ENCODE measurements at regions not wholly inside any gene's neighbourhood (a gene's known extent, or its start where the extent isn't known, plus 50 kb on each side); places are given as distances from the start of the nearest gene placed in this dataset.

GRCh38 chr15:31799715-31800321, 230.5 kb upstream of the CHRNA7 start (continued):
- peak; percentile 82 to 87 for TF ChIP-seq IKZF2 (IDR thresholded peaks at IDR 0.05)
- no peak for TF ChIP-seq CBX5 (IDR thresholded peaks at IDR 0.05; ENCODE audit: low read depth)
- 0 out of 2 replicates have a peak, but pooled peaks have one; percentile 11 for TF ChIP-seq CREB1 (IDR thresholded peaks at IDR 0.05; ENCODE audit: low read depth)
- 0 out of 2 replicates have a peak, but pooled peaks have one; percentile 51 for TF ChIP-seq IRF4 (IDR thresholded peaks at IDR 0.05; ENCODE audit: low read depth, low read length)
- peak; percentile 41; the same call in 1 of the 2 replicates for TF ChIP-seq ATF7 (IDR thresholded peaks at IDR 0.05; ENCODE audit: low read depth)

GRCh38 chr15:31801152-31801551, 229.2 kb upstream of the CHRNA7 start:
- TF ChIP-seq RB1 (IDR thresholded peaks at IDR 0.05; ENCODE audit: borderline replicate concordance) (no peak), ATF3 (IDR thresholded peaks at IDR 0.05; ENCODE audit: borderline replicate concordance, extremely low read depth, low read depth, low read length) (no peak), PKNOX1 (IDR thresholded peaks at IDR 0.05) (no peak), POU2F2 (IDR thresholded peaks at IDR 0.05; ENCODE audit: borderline replicate concordance, low read depth, low read length) (no peak), SUZ12 (IDR thresholded peaks at IDR 0.05; ENCODE audit: unreplicated experiment) (no peak), NFYA (IDR thresholded peaks at IDR 0.05; ENCODE audit: borderline replicate concordance, low read depth, low read length) (no peak), WRNIP1 (IDR thresholded peaks at IDR 0.05; ENCODE audit: borderline replicate concordance, low read depth, low read length) (no peak), ZNF592 (IDR thresholded peaks at IDR 0.05) (no peak), POLR2A (IDR thresholded peaks at IDR 0.05; ENCODE audit: low read depth, low read length) (no peak), NKRF (conservative IDR thresholded peaks at IDR 0.05) (no peak)
- in situ Hi-C loops (cut with MboI) (no loop called here), intact Hi-C loops (cut with micrococcal nuclease; ENCODE audit: unreplicated experiment) (loop anchor here (5.0 kb wide), 1 partner anchor 66 kb away; no protein-coding TSS in a partner anchor)
- RAD21 ChIA-PET (ENCODE audit: unreplicated experiment) = interaction anchor here (0.7 kb wide), 1 partner anchor 999 kb away, joined by 5 read pairs; no protein-coding TSS in a partner anchor
- DNase-seq (ENCODE audit: low read depth, low spot score) (no peak), FAIRE-seq (no peak), ATAC-seq (no peak)
- no TSS peak for BruUV-seq (replicated peaks)
- no peaks in the 10 kb centered on the region for H3K9me3 ChIP-seq (replicated peaks; ENCODE audit: control insufficient read depth, insufficient read depth, low read length)
- CTCF ChIA-PET = interaction anchor here (0.9 kb wide), 1 partner anchor 14 kb away, joined by 3 read pairs; no protein-coding TSS in a partner anchor
- H3K27ac ChIP-seq (ENCODE audit: control insufficient read depth, insufficient read depth) = no peak overlapping the region
- POLR2A ChIA-PET = no interaction called here
- H3K79me2 ChIP-seq (ENCODE audit: control insufficient read depth, insufficient read depth, low read length) = no peaks in the 10 kb centered on the region
- no peak overlapping the region for H3K9ac ChIP-seq (ENCODE audit: control insufficient read depth, insufficient read depth, low read length)
- no peaks in the 10 kb centered on the region for H3K36me3 ChIP-seq (ENCODE audit: control insufficient read depth in 2 of 2, insufficient read depth in 2 of 2, low read length in 1 of 2)
- no peaks in the 10 kb centered on the region for H3K27me3 ChIP-seq (replicated peaks in 1 of 2; ENCODE audit: control insufficient read depth in 2 of 2, insufficient read depth in 2 of 2, low read length in 1 of 2)
- H3K4me2 ChIP-seq (ENCODE audit: control insufficient read depth, insufficient read depth) = no peak overlapping the region
- peaks cover 15% of the 10 kb centered on the region for H3K4me1 ChIP-seq (ENCODE audit: control insufficient read depth, insufficient read depth, low read length)
- H4K20me1 ChIP-seq (ENCODE audit: control insufficient read depth, insufficient read depth) = no peaks in the 10 kb centered on the region
- no peak overlapping the region for H3K4me3 ChIP-seq
- no peak overlapping the region for H2AFZ ChIP-seq (ENCODE audit: control insufficient read depth, low read depth, low read length)
- WGBS (ENCODE audit: insufficient coverage, insufficient replicate concordance, low lambda C conversion rate, missing lambda C conversion rate) = 29% methylated on average over 5 of the region's 5 CpGs
- SMC1A ChIA-PET (ENCODE audit: uncharacterized antibody, unreplicated experiment) = no interaction called here

Data from GM12878 (cell line).